ENCODE measurements at regions not wholly inside any gene's neighbourhood (a gene's known extent, or its start where the extent isn't known, plus 50 kb on each side); places are given as distances from the start of the nearest gene placed in this dataset.

GRCh38 chr1:71285529-71285928, 204.7 kb upstream of the ZRANB2 start:
- no peak for TF ChIP-seq CTCF (conservative IDR thresholded peaks at IDR 0.05; ENCODE audit: low read depth, low read length)
- TF ChIP-seq EZH2 (IDR thresholded peaks at IDR 0.05; ENCODE audit: borderline replicate concordance, low read depth, low read length, poor library complexity, severe bottlenecking), result no peak

Measured in A673 (cell line).